ENCODE measurements at regions not wholly inside any gene's neighbourhood (a gene's known extent, or its start where the extent isn't known, plus 50 kb on each side); places are given as distances from the start of the nearest gene placed in this dataset.

DNA sequence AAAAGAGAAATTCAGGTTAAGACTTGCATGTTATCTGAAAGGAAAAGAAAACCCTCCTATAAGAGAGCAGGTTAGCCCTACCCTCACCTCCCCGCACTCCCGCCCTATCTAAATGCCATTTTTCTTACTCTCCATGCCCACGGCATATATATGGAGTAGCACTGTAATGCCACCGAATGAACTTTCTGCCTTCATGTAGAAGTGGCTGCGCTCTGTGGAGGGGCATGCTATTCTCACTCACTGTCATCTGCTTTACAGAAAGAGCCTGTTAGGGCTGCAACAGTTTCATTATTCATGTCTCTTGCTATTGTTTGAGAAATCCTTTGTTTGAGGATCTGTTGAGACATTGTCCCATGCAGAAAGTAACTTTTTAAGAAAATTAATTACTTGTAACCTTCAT is 1190.6 kb downstream of the SORCS1 start:
- TF ChIP-seq, protein P1, sequence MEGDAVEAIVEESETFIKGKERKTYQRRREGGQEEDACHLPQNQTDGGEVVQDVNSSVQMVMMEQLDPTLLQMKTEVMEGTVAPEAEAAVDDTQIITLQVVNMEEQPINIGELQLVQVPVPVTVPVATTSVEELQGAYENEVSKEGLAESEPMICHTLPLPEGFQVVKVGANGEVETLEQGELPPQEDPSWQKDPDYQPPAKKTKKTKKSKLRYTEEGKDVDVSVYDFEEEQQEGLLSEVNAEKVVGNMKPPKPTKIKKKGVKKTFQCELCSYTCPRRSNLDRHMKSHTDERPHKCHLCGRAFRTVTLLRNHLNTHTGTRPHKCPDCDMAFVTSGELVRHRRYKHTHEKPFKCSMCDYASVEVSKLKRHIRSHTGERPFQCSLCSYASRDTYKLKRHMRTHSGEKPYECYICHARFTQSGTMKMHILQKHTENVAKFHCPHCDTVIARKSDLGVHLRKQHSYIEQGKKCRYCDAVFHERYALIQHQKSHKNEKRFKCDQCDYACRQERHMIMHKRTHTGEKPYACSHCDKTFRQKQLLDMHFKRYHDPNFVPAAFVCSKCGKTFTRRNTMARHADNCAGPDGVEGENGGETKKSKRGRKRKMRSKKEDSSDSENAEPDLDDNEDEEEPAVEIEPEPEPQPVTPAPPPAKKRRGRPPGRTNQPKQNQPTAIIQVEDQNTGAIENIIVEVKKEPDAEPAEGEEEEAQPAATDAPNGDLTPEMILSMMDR (IDR thresholded peaks at IDR 0.05; ENCODE audit: low read depth, low read length, poor library complexity, severe bottlenecking), result no peak
- no peak for TF ChIP-seq EZH2phosphoT487 (IDR thresholded peaks at IDR 0.05; ENCODE audit: borderline replicate concordance, low read length)
